Urothelium cell line (cell line): ENCODE measurements at regions not wholly inside any gene's neighbourhood (a gene's known extent, or its start where the extent isn't known, plus 50 kb on each side); places are given as distances from the start of the nearest gene placed in this dataset.
A peak's percentile ranks its signal among the peaks of the same experiment; 100 is the strongest.
"Not testable (repeated sequence)": the region's sequence is repeated elsewhere in the genome, so short reads cannot be mapped to it uniquely, and the experiment has no call there.

Experiments
- DNase-seq: peaks from one replicate; pipeline ENCODE4 v3.0.0; 2011; ENCODE audit warnings: low spot score, mixed read lengths
- FAIRE-seq: peaks from 2 replicates; lab custom pipeline; 2011; peaks lifted over from hg19 to GRCh38; lab: Jason Lieb, UNC

- FAIRE-seq (no peak), DNase-seq (no peak)
These were observed 58.6 kb downstream of the MAGEA10 start for GRCh38 chrX:152079768-152080167.

GRCh38 chrX:152074163-152074562, 64.2 kb downstream of the MAGEA10 start:
- FAIRE-seq (no peak), DNase-seq (no peak)

DNA sequence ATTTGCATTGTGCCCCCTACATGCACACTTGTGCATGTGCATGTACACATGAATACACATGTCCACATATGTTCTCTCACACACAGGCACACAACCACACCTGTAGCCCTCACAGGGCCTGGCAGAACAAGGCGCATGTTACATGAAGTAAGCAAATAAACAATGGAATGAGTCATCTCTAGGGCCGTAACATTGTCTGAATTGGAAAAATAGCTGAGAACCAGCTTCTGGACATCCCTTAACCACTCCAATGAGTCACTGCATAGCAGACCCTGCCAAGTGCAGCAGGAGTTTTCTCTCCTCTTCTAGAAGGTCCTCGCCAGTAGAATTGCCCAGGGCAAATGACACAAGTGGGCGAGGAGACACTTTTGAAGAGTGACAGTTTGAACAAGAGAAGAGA, 66.1 kb downstream of the MAGEA10 start:
- FAIRE-seq (peak; percentile 85), DNase-seq (peak; percentile 75)

- FAIRE-seq (no peak), DNase-seq (no peak)
These were observed 68.2 kb downstream of the MAGEA10 start for GRCh38 chrX:152070144-152070543.

DNA sequence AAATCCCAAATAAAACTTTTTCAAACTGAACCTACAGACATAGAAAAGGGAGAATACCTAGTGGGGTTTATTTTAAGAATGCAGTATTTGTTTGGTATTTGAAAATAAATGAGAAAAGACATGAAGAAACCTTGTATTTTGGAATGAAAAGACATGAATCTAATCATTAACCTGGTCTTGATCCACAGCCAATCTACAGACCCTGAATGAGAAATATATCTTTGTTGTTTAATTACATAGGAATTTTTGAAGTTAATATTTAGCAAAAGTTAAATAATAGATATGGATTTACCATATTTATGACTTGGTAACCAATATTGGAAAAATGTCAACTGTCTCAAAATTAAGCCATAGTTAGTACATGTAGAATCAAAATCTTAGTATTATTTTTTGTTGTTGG, 76.8 kb downstream of the MAGEA10 start:
- FAIRE-seq = no peak

GRCh38 chrX:152061083-152061482, 77.3 kb downstream of the MAGEA10 start:
- DNase-seq = no peak
- FAIRE-seq = no peak

More for the DNA sequence above, 76.8 kb downstream of the MAGEA10 start:
- DNase-seq = no peak

- not testable (repeated sequence) for FAIRE-seq
These were observed 76.1 kb upstream of the GABRE start for GRCh38 chrX:152050623-152051022.

GRCh38 chrX:152044383-152044782, 69.9 kb upstream of the GABRE start:
- DNase-seq (no peak), FAIRE-seq (no peak)

More at GRCh38 chrX:152050623-152051022, 76.1 kb upstream of the GABRE start:
- DNase-seq = not testable (repeated sequence)

- DNase-seq = no peak
- FAIRE-seq = no peak
These were observed 64.3 kb upstream of the GABRE start for GRCh38 chrX:152038804-152039203.

- DNase-seq (no peak), FAIRE-seq (no peak)
These were observed 62.7 kb upstream of the GABRE start for GRCh38 chrX:152037183-152037582.

DNA sequence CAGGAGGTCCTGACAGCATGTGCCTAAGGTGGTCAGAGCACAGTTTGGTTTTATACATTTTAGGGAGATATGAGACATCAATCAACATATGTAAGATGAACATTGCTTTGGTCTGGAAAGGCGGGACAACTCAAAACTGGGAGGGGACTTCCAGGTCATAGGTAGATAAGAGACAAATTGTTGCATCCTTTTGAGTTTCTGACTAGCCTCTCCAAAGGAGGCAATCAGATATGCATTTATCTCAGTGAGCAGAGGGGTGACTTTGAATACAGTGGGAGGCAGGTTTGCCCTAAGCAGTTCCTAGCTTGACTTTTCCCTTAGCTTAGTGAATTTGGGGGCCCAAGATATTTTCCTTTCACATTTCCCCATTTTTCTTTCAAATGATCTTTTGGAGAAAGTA, 56.9 kb upstream of the GABRE start:
- FAIRE-seq, DNase-seq: not testable (repeated sequence)

DNA sequence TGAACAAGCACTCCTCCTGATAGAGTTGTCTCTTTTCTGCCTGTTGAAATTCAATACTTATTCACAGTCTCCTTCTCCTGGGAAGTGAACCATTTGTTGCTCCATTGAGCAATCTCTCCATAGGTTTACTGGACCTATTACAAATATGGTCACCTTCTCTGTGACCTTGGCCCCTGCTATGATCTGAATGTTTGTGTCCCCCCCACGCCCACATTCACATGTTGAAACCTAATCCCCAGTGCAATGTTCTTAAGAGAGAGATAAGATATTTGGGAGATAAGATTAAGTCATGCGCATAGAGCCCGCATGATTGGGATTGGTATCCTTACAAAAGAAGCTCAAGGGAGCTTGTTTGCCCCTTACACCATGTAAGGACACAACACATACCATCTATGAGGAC, 54.1 kb upstream of the GABRE start:
- DNase-seq (no peak), FAIRE-seq (no peak)

- FAIRE-seq = no peak
- no peak for DNase-seq
These were observed 51.4 kb upstream of the GABRE start for GRCh38 chrX:152025656-152026440.

GRCh38 chrX:152024710-152025109, 50.2 kb upstream of the GABRE start:
- FAIRE-seq = no peak
- no peak for DNase-seq
